HEK293 (cell line): ENCODE measurements at regions not wholly inside any gene's neighbourhood (a gene's known extent, or its start where the extent isn't known, plus 50 kb on each side); places are given as distances from the start of the nearest gene placed in this dataset.

Experiments used
- CTCF ChIA-PET: fragments of 350-600 bp; formaldehyde crosslinking; extraction: SDS; loops from one replicate; lab custom pipeline; 2021; ENCODE audit warnings: antibody characterized with exemption; lab: Yijun Ruan, JAX
- POLR2A ChIA-PET: fragments of 300-600 bp; formaldehyde crosslinking; extraction: SDS; loops from one replicate; lab custom pipeline; 2020; ENCODE audit warnings: antibody characterized with exemption, inconsistent platforms; lab: Yijun Ruan, JAX
- H3K27ac ChIP-seq: fragments of 200-500 bp; sonication (Bioruptor generic); 2 replicates; pipeline ENCODE4 v1.5.1; 2014; ENCODE audit warnings: low read depth, low read length, control low read depth, inconsistent platforms; ENCODE audit errors: extremely low read depth
- H3K36me3 ChIP-seq, 2 experiments: fragments of 200-500 bp in 1 of 2; sonication (Bioruptor generic) in 1 of 2; 1 replicate in 1 of 2; 2 replicates in 1 of 2; pipeline ENCODE4 v1.5.1; 2014 to 2017; ENCODE audit warnings: inconsistent platforms in 2 of 2, low read length in 2 of 2; ENCODE audit not compliant: control insufficient read depth in 2 of 2, insufficient read depth in 1 of 2
- H3K4me1 ChIP-seq: fragments of 200-500 bp; sonication (Bioruptor generic); 2 replicates; pipeline ENCODE4 v1.5.1; 2014; ENCODE audit warnings: mild to moderate bottlenecking, low read length, inconsistent platforms; ENCODE audit not compliant: control insufficient read depth, insufficient read depth
- H3K4me3 ChIP-seq: 2 replicates; pipeline ENCODE4 v1.5.1; 2011; ENCODE audit warnings: low read depth, mild to moderate bottlenecking, control low read depth, low read length, moderate library complexity
- H3K9me3 ChIP-seq: fragments of 200-500 bp; sonication (Bioruptor generic); 2 replicates; pipeline ENCODE4 v1.5.1; 2014; ENCODE audit warnings: low read depth, low read length, inconsistent platforms; ENCODE audit not compliant: control insufficient read depth, insufficient read depth
- MEIS1 ChIP-seq: sonication (generic); formaldehyde crosslinking; IDR thresholded peaks from 2 replicates; pipeline ENCODE4 v1.8.1; 2022; ENCODE audit warnings: missing genetic modification reagents, mild to moderate bottlenecking, borderline replicate concordance
- SCRT1 ChIP-seq: fragments of 450-650 bp; formaldehyde crosslinking; IDR thresholded peaks from 2 replicates; pipeline ENCODE4 v1.5.1; 2016; ENCODE audit warnings: missing biosample characterization, missing genetic modification characterization, borderline replicate concordance
- YY1 ChIP-seq: fragments of 450-650 bp; formaldehyde crosslinking; IDR thresholded peaks from 2 replicates; pipeline ENCODE4 v1.5.1; 2018; ENCODE audit warnings: missing biosample characterization, missing genetic modification characterization
- ZBTB44 ChIP-seq: fragments of 450-650 bp; IDR thresholded peaks from 2 replicates; pipeline ENCODE4 v1.5.1; 2018; ENCODE audit warnings: missing biosample characterization, mild to moderate bottlenecking, missing genetic modification characterization
- ZFP69B ChIP-seq: fragments of 450-650 bp; formaldehyde crosslinking; IDR thresholded peaks from 2 replicates; pipeline ENCODE4 v1.5.1; 2016; ENCODE audit warnings: missing biosample characterization, missing genetic modification characterization
- ZNF114 ChIP-seq: fragments of 450-650 bp; formaldehyde crosslinking; IDR thresholded peaks from 2 replicates; pipeline ENCODE4 v1.5.0; 2017; ENCODE audit warnings: missing biosample characterization, missing genetic modification characterization
- ZNF18 ChIP-seq: fragments of 450-650 bp; formaldehyde crosslinking; IDR thresholded peaks from 2 replicates; pipeline ENCODE4 v1.5.1; 2016; ENCODE audit warnings: missing biosample characterization, missing genetic modification characterization
- ZNF184 ChIP-seq: fragments of 450-650 bp; IDR thresholded peaks from 2 replicates; pipeline ENCODE4 v1.5.1; 2018; ENCODE audit warnings: missing biosample characterization, mild to moderate bottlenecking, missing genetic modification characterization
- ZNF302 ChIP-seq: fragments of 450-650 bp; formaldehyde crosslinking; IDR thresholded peaks from 2 replicates; pipeline ENCODE4 v1.5.1; 2016; ENCODE audit warnings: missing biosample characterization, missing genetic modification characterization, low read depth
- ZNF37A ChIP-seq: fragments of 450-650 bp; IDR thresholded peaks from 2 replicates; pipeline ENCODE4 v1.5.1; 2018; ENCODE audit warnings: missing biosample characterization, missing genetic modification characterization
- ZNF549 ChIP-seq: fragments of 450-650 bp; IDR thresholded peaks from 2 replicates; pipeline ENCODE4 v1.5.1; 2018; ENCODE audit warnings: missing biosample characterization, missing genetic modification characterization, mild to moderate bottlenecking, inconsistent platforms, moderate library complexity
- ZNF585B ChIP-seq: fragments of 450-650 bp; formaldehyde crosslinking; IDR thresholded peaks from 2 replicates; pipeline ENCODE4 v1.5.1; 2016; ENCODE audit warnings: missing biosample characterization, missing genetic modification characterization
- ZNF600 ChIP-seq: fragments of 450-650 bp; formaldehyde crosslinking; IDR thresholded peaks from 2 replicates; pipeline ENCODE4 v1.5.1; 2016; ENCODE audit warnings: missing biosample characterization, missing genetic modification characterization
- ZNF701 ChIP-seq: fragments of 450-650 bp; formaldehyde crosslinking; IDR thresholded peaks from 2 replicates; pipeline ENCODE4 v1.5.1; 2016; ENCODE audit warnings: missing biosample characterization, missing genetic modification characterization
- ZNF830 ChIP-seq: fragments of 450-650 bp; IDR thresholded peaks from 2 replicates; pipeline ENCODE4 v1.5.0; 2018; ENCODE audit warnings: missing biosample characterization, missing genetic modification characterization, low read depth, mild to moderate bottlenecking, moderate library complexity
- ZSCAN18 ChIP-seq: fragments of 450-650 bp; formaldehyde crosslinking; IDR thresholded peaks from 2 replicates; pipeline ENCODE4 v1.5.1; 2016; ENCODE audit warnings: missing biosample characterization, missing genetic modification characterization
- TF ChIP-seq, protein P1 (sequence below): fragments of 450-650 bp; formaldehyde crosslinking; IDR thresholded peaks from 2 replicates; pipeline ENCODE4; 2016; ENCODE audit warnings: missing biosample characterization, missing genetic modification characterization
- TF ChIP-seq, protein P2 (sequence below): fragments of 450-650 bp; formaldehyde crosslinking; IDR thresholded peaks from 2 replicates; pipeline ENCODE4 v1.5.1; 2016; ENCODE audit warnings: missing biosample characterization, missing genetic modification characterization

GRCh38 chrX:109830157-109830703 is 97.2 kb upstream of the ACSL4 start:
- POLR2A ChIA-PET, result no interaction called here
- no peak overlapping the region for H3K27ac ChIP-seq
- CTCF ChIA-PET, result interaction anchor here (0.7 to 1.3 kb wide), 2 partner anchors 19 to 27 kb away, joined by 3 to 4 read pairs; no protein-coding TSS in a partner anchor
- H3K4me3 ChIP-seq, result no peak overlapping the region
- TF ChIP-seq, protein P1, sequence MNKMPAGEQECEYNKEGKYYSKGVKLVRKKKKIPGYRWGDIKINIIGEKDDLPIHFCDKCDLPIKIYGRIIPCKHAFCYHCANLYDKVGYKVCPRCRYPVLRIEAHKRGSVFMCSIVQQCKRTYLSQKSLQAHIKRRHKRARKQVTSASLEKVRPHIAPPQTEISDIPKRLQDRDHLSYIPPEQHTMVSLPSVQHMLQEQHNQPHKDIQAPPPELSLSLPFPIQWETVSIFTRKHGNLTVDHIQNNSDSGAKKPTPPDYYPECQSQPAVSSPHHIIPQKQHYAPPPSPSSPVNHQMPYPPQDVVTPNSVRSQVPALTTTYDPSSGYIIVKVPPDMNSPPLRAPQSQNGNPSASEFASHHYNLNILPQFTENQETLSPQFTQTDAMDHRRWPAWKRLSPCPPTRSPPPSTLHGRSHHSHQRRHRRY (tag by site-specific recombination), result no peak
- TF ChIP-seq SCRT1 (no peak), ZNF701 (no peak), ZFP69B (tag by site-specific recombination) (no peak), ZNF830 (tag by site-specific recombination) (no peak), ZNF114 (no peak), MEIS1 (no peak), YY1 (no peak), ZSCAN18 (tag by site-specific recombination) (no peak), ZNF549 (tag by site-specific recombination) (no peak), ZBTB44 (no peak)
- no peaks in the 10 kb centered on the region for H3K4me1 ChIP-seq
- no peaks in the 10 kb centered on the region for H3K36me3 ChIP-seq
- H3K9me3 ChIP-seq, result no peaks in the 10 kb centered on the region

DNA sequence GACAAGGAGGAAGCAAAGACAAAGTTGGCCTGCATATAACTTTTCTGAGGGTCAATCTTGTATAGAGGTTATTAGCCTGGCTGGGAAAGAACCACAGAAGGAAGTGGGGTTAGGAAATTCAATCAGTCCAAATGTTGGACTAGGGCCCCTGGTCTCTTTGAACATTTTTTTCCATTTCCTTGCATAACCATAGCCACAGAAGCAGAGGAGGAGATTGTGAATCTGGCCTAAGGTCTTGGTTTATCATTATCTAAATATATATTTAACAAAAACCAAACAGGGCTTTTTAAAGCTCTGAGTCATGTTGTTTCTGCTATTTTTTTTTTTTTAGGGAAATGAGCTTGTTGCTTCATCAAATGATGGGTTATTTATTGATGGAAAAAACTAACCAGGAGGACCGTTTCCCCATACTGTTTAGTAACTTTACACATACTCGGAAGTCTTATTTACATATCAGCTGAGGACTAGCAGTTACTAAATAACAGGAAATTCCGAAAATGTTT is 97.7 kb upstream of the ACSL4 start:
- H3K4me1 ChIP-seq, result no peaks in the 10 kb centered on the region
- no peaks in the 10 kb centered on the region for H3K9me3 ChIP-seq
- TF ChIP-seq YY1 (no peak), ZNF600 (no peak), ZNF585B (tag by site-specific recombination) (no peak), ZNF37A (tag by site-specific recombination) (no peak), ZNF18 (tag by site-specific recombination) (no peak), ZNF184 (tag by site-specific recombination) (no peak), ZNF302 (tag by site-specific recombination) (no peak)
- TF ChIP-seq, protein P2, sequence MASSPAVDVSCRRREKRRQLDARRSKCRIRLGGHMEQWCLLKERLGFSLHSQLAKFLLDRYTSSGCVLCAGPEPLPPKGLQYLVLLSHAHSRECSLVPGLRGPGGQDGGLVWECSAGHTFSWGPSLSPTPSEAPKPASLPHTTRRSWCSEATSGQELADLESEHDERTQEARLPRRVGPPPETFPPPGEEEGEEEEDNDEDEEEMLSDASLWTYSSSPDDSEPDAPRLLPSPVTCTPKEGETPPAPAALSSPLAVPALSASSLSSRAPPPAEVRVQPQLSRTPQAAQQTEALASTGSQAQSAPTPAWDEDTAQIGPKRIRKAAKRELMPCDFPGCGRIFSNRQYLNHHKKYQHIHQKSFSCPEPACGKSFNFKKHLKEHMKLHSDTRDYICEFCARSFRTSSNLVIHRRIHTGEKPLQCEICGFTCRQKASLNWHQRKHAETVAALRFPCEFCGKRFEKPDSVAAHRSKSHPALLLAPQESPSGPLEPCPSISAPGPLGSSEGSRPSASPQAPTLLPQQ (tag by site-specific recombination), result no peak
- H3K36me3 ChIP-seq, result no peaks in the 10 kb centered on the region
- no peak overlapping the region for H3K4me3 ChIP-seq
- ChIA-PET POLR2A (no interaction called here), CTCF (interaction anchor here (0.7 to 1.3 kb wide), 2 partner anchors 18 to 26 kb away, joined by 3 to 4 read pairs; no protein-coding TSS in a partner anchor)
- no peak overlapping the region for H3K27ac ChIP-seq
